Small intestine (tissue), 7 donors: ENCODE measurements at regions not wholly inside any gene's neighbourhood (a gene's known extent, or its start where the extent isn't known, plus 50 kb on each side); places are given as distances from the start of the nearest gene placed in this dataset.

ENCODE experiments used
- DNase-seq, 2 donors: peaks; one replicate each; pipeline versions ENCODE4 v3.0.0 to v3.0.0-alpha.2; 2013
- FAIRE-seq: peaks from 2 replicates; lab custom pipeline; 2012; peaks lifted over from hg19 to GRCh38; lab: Jason Lieb, UNC
- H3K27ac ChIP-seq, 3 donors: one replicate each; pipeline ENCODE4 v1.5.1; 2013; ENCODE audit warnings: low read length in 2 of 3, mild to moderate bottlenecking in 2 of 3, control low read depth in 1 of 3, inconsistent platforms in 1 of 3, low read depth in 1 of 3, moderate library complexity in 1 of 3
- H3K27me3 ChIP-seq, 3 donors: one replicate each; pipeline ENCODE4 v1.6.1; 2013; ENCODE audit warnings: low read length in 3 of 3, inconsistent platforms in 1 of 3; ENCODE audit not compliant: control insufficient read depth in 3 of 3, insufficient read depth in 3 of 3
- H3K36me3 ChIP-seq, 3 donors: one replicate each; pipeline ENCODE4 v1.6.1; 2013; ENCODE audit warnings: low read length in 3 of 3, inconsistent platforms in 1 of 3, low read depth in 1 of 3, mild to moderate bottlenecking in 1 of 3, moderate library complexity in 1 of 3; ENCODE audit not compliant: control insufficient read depth in 3 of 3, insufficient read depth in 2 of 3
- H3K4me1 ChIP-seq, 3 donors: one replicate each; pipeline ENCODE4 v1.6.1; 2013; ENCODE audit warnings: low read length in 2 of 3, inconsistent platforms in 1 of 3, low read depth in 1 of 3, mild to moderate bottlenecking in 1 of 3, moderate library complexity in 1 of 3; ENCODE audit not compliant: control insufficient read depth in 3 of 3, insufficient read depth in 2 of 3
- H3K4me3 ChIP-seq, 3 donors: one replicate each; pipeline ENCODE4 v1.5.1; 2013; ENCODE audit warnings: low read length in 3 of 3, control low read depth in 1 of 3, inconsistent platforms in 1 of 3, low read depth in 1 of 3, mild to moderate bottlenecking in 1 of 3, moderate library complexity in 1 of 3
- H3K9me3 ChIP-seq, 2 donors: one replicate each; pipeline ENCODE4 v1.6.1; 2013; ENCODE audit warnings: low read depth in 1 of 2, low read length in 1 of 2; ENCODE audit not compliant: control insufficient read depth in 2 of 2, insufficient read depth in 1 of 2
- WGBS, 3 donors: extraction: QIAGEN DNeasy Blood & Tissue Kit; methylation state at CpG; one replicate each; pipeline ENCODE4 v1.1.7; 2013; 5-methylcytosine and 5-hydroxymethylcytosine counted together
- donor health status: healthy with polysubstance abuse.
- donor health status: control.
- donor health status: control.
- donor health status: Bipolar disorder and iron deficiency.
- donor health status: healthy.

DNA sequence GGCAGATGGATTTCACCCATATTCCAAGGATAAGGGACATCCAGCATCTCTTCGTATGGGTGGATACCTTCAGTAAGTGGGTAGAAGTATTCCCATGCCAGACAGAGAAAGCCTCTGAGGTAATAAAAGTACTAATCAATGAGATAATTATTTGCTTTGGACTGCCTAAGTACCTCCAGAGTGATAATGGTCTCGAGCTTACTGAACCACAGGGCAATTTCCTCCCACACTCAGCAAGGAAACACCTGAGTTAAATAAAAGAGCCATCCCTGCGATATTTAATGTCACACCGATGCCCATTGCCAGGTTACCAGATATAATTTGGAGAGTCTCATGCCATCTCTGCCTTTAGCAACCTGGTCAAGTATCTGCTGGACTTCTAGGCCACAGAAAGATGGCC, 70.6 kb upstream of the MPEG1 start:
- no peak overlapping the region for H3K27ac ChIP-seq
- FAIRE-seq: no peak
- 7 to 53% (median 27%) methylated on average over 4 of the region's 4 CpGs for WGBS, 3 donors

DNA sequence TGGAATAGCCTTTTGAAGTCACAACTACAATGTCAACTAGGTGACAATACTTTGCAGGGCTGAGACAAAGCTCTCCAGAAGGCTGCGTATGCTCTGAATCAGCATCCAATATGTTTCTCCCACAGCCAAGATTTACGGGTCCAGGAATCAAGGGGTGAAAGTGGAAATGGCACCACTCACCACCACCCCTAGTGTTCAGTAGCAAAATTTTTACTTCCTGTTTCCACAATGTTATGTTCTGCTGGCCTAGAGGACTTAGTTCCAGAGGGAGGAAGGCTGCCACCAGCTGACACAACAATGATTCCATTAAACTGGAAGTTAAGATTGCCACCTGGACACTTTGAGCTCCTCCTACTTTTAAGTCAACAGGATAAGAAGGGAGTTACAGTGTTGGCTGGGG, 68.5 kb upstream of the MPEG1 start:
- no peaks in the 10 kb centered on the region for H3K27me3 ChIP-seq
- H3K4me1 ChIP-seq: no peaks in the 10 kb centered on the region
- FAIRE-seq: no peak
- WGBS, 3 donors: 69 to 82% (median 77%) methylated on average over 2 of the region's 2 CpGs
- H3K4me3 ChIP-seq: no peak overlapping the region
- no peak overlapping the region for H3K27ac ChIP-seq
- peak in 1 of 2 donors; percentile 30 for DNase-seq
- no peaks in the 10 kb centered on the region for H3K36me3 ChIP-seq
- peaks cover 0 to 2% of the 10 kb centered on the region in 2 donors for H3K9me3 ChIP-seq

More for the DNA sequence above, 70.6 kb upstream of the MPEG1 start:
- peaks cover 0 to 2% (median 0%) of the 10 kb centered on the region in 3 donors for H3K27me3 ChIP-seq
- no peaks in the 10 kb centered on the region for H3K4me1 ChIP-seq
- DNase-seq: peak in 1 of 2 donors; percentile 32
- H3K4me3 ChIP-seq: no peak overlapping the region
- no peaks in the 10 kb centered on the region for H3K36me3 ChIP-seq
- H3K9me3 ChIP-seq: no peaks in the 10 kb centered on the region

GRCh38 chr11:59273373-59273841, 60.7 kb upstream of the MPEG1 start:
- no peak for FAIRE-seq
- DNase-seq: peak; percentile 20 to 49
- Histone ChIP-seq H3K27ac (peak overlapping the region in 2 of 3 donors; percentile 45 to 70), H3K4me1 (peaks cover 0 to 9% (median 0%) of the 10 kb centered on the region in 3 donors), H3K4me3 (no peak overlapping the region), H3K27me3 (no peaks in the 10 kb centered on the region), H3K9me3 (peaks cover 0 to 2% of the 10 kb centered on the region in 2 donors), H3K36me3 (no peaks in the 10 kb centered on the region)
- 27 to 38% (median 27%) methylated on average over 3 of the region's 3 CpGs for WGBS, 3 donors

- no peak for DNase-seq
- H3K4me1 ChIP-seq: peaks cover 0 to 9% (median 0%) of the 10 kb centered on the region in 3 donors
- peaks cover 0 to 2% of the 10 kb centered on the region in 2 donors for H3K9me3 ChIP-seq
- WGBS, 3 donors: 81 to 83% (median 81%) methylated on average over 6 of the region's 6 CpGs
- no peak for FAIRE-seq
- H3K27me3 ChIP-seq: no peaks in the 10 kb centered on the region
- H3K36me3 ChIP-seq: no peaks in the 10 kb centered on the region
- H3K27ac ChIP-seq: peak overlapping the region in 2 of 3 donors; percentile 45 to 70
- no peak overlapping the region for H3K4me3 ChIP-seq
Measured at GRCh38 chr11:59272771-59273372, 60.1 kb upstream of the MPEG1 start.

- no peaks in the 10 kb centered on the region for H3K36me3 ChIP-seq
- H3K9me3 ChIP-seq: no peaks in the 10 kb centered on the region
- H3K27me3 ChIP-seq: no peaks in the 10 kb centered on the region
- H3K4me3 ChIP-seq: no peak overlapping the region
- peak overlapping the region in 2 of 3 donors; percentile 7 to 8 for H3K27ac ChIP-seq
- WGBS, 3 donors: 62 to 81% (median 65%) methylated on average over 4 of the region's 4 CpGs
- DNase-seq (peak in 1 of 2 donors; percentile 29), FAIRE-seq (no peak)
- peaks cover 0 to 9% (median 0%) of the 10 kb centered on the region in 3 donors for H3K4me1 ChIP-seq
Measured at GRCh38 chr11:59271811-59272327, 59.1 kb upstream of the MPEG1 start.

GRCh38 chr11:59271247-59271755, 58.6 kb upstream of the MPEG1 start:
- WGBS, 3 donors: 62 to 73% (median 72%) methylated on average over 4 of the region's 4 CpGs
- FAIRE-seq: no peak
- H3K27ac ChIP-seq: no peak overlapping the region

GRCh38 chr11:59267736-59268475, 55.2 kb upstream of the MPEG1 start:
- Histone ChIP-seq H3K27ac (no peak overlapping the region), H3K27me3 (no peaks in the 10 kb centered on the region), H3K4me1 (peaks cover 0 to 2% (median 0%) of the 10 kb centered on the region in 3 donors), H3K36me3 (no peaks in the 10 kb centered on the region), H3K9me3 (no peaks in the 10 kb centered on the region), H3K4me3 (no peak overlapping the region)
- no peak for FAIRE-seq
- 61 to 74% (median 71%) methylated on average over 6 to 7 of the region's 7 CpGs for WGBS, 3 donors
- DNase-seq: no peak

More at GRCh38 chr11:59271247-59271755, 58.6 kb upstream of the MPEG1 start:
- Histone ChIP-seq H3K4me3 (no peak overlapping the region), H3K4me1 (peaks cover 0 to 9% (median 0%) of the 10 kb centered on the region in 3 donors), H3K27me3 (no peaks in the 10 kb centered on the region), H3K36me3 (no peaks in the 10 kb centered on the region), H3K9me3 (no peaks in the 10 kb centered on the region)
- DNase-seq: no peak

GRCh38 chr11:59267196-59267595, 54.5 kb upstream of the MPEG1 start:
- Histone ChIP-seq H3K9me3 (no peaks in the 10 kb centered on the region), H3K27me3 (no peaks in the 10 kb centered on the region), H3K4me3 (no peak overlapping the region), H3K4me1 (no peaks in the 10 kb centered on the region), H3K27ac (no peak overlapping the region), H3K36me3 (no peaks in the 10 kb centered on the region)
- DNase-seq (no peak), FAIRE-seq (no peak)
- 49 to 72% (median 71%) methylated on average over 4 of the region's 4 CpGs for WGBS, 3 donors
